Loucy (cell line): ENCODE measurements at regions not wholly inside any gene's neighbourhood (a gene's known extent, or its start where the extent isn't known, plus 50 kb on each side); places are given as distances from the start of the nearest gene placed in this dataset.

Experiments
- H2AFZ ChIP-seq: fragments of 200-600 bp; sonication (generic); 2 replicates; pipeline ENCODE4 v1.6.0; 2016; ENCODE audit warnings: antibody characterized with exemption, mild to moderate bottlenecking, low read length, moderate library complexity
- H3F3A ChIP-seq: fragments of 200-600 bp; 2 replicates; pipeline ENCODE4 v1.6.0; 2016; ENCODE audit warnings: antibody characterized with exemption, low read depth, mild to moderate bottlenecking
- H3K27me3 ChIP-seq: fragments of 200-600 bp; sonication (generic); 2 replicates; pipeline ENCODE4 v1.6.1; 2014; ENCODE audit warnings: low read length, mild to moderate bottlenecking; ENCODE audit not compliant: insufficient read depth, poor library complexity, severe bottlenecking
- H3K36me3 ChIP-seq: fragments of 200-600 bp; sonication (generic); 2 replicates; pipeline ENCODE4 v1.6.1; 2016; ENCODE audit warnings: low read length; ENCODE audit not compliant: insufficient read depth
- H3K4me1 ChIP-seq: fragments of 200-600 bp; sonication (generic); 2 replicates; pipeline ENCODE4 v1.5.1; 2014; ENCODE audit warnings: low read length, mild to moderate bottlenecking; ENCODE audit not compliant: insufficient read depth, poor library complexity, severe bottlenecking
- H3K4me2 ChIP-seq: fragments of 200-600 bp; sonication (generic); 2 replicates; pipeline ENCODE4 v1.6.0; 2014; ENCODE audit warnings: antibody characterized with exemption, low read length, low read depth, mild to moderate bottlenecking; ENCODE audit not compliant: poor library complexity, severe bottlenecking
- H3K4me3 ChIP-seq: fragments of 200-600 bp; sonication (generic); 2 replicates; pipeline ENCODE4 v1.5.1; 2014; ENCODE audit warnings: low read length, mild to moderate bottlenecking, mixed read lengths; ENCODE audit not compliant: poor library complexity, severe bottlenecking
- H3K79me2 ChIP-seq: fragments of 200-600 bp; sonication (generic); 2 replicates; pipeline ENCODE4 v1.6.1; 2014; ENCODE audit warnings: low read length; ENCODE audit not compliant: insufficient read depth
- H3K9ac ChIP-seq: fragments of 200-600 bp; sonication (generic); 2 replicates; pipeline ENCODE4 v1.6.0; 2014; ENCODE audit warnings: mild to moderate bottlenecking, low read depth, low read length, moderate library complexity; ENCODE audit not compliant: poor library complexity, severe bottlenecking
- H3K9me2 ChIP-seq: fragments of 200-600 bp; sonication (generic); replicated peaks from 2 replicates; pipeline ENCODE4 v1.6.1; 2016; ENCODE audit warnings: low read depth, low read length, mixed read lengths
- H3K9me3 ChIP-seq: fragments of 200-600 bp; sonication (generic); 2 replicates; pipeline ENCODE4 v1.6.1; 2014; ENCODE audit warnings: mild to moderate bottlenecking, antibody characterized with exemption, low read length, low read depth; ENCODE audit not compliant: insufficient read depth
- H4K20me1 ChIP-seq: fragments of 200-600 bp; sonication (generic); 2 replicates; pipeline ENCODE4 v1.6.0; 2014; ENCODE audit warnings: antibody characterized with exemption, low read length, mild to moderate bottlenecking; ENCODE audit not compliant: insufficient read depth, poor library complexity, severe bottlenecking
- EZH2phosphoT487 ChIP-seq: fragments of 200-600 bp; IDR thresholded peaks from 2 replicates; pipeline ENCODE4 v1.6.1; 2018; ENCODE audit warnings: antibody characterized with exemption, mild to moderate bottlenecking, moderate library complexity, borderline replicate concordance
- TF ChIP-seq, protein P1 (sequence below): fragments of 200-600 bp; sonication (generic); conservative IDR thresholded peaks from 2 replicates; pipeline ENCODE4 v1.5.1; 2014; ENCODE audit warnings: mild to moderate bottlenecking, antibody characterized with exemption, low read length

DNA sequence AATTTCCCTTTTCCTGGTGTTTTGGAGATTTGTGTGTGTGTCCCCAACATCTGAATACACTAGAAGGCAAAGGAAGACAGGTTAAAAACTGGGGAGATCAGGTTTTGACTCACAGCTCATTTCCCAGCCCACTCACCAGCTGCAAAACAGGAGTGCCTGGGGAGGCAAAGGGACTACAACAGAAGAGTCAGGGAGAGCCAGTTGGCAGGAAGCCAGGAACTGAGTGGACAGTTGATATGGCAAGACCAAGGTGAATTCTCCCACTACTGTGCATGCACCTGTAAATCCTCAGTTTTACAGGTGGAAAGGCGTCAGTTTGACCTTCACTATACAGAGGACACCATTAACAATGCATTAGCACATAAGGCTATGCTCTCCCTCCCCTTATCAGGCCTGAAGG lies 901.5 kb upstream of the SEMA6D start:
- H3K4me2 ChIP-seq: no peak overlapping the region
- H3K9ac ChIP-seq: no peak overlapping the region
- no peaks in the 10 kb centered on the region for H3F3A ChIP-seq
- H3K4me1 ChIP-seq: no peaks in the 10 kb centered on the region
- no peaks in the 10 kb centered on the region for H3K9me3 ChIP-seq
- no peaks in the 10 kb centered on the region for H3K9me2 ChIP-seq
- H4K20me1 ChIP-seq: no peaks in the 10 kb centered on the region
- H3K36me3 ChIP-seq: no peaks in the 10 kb centered on the region
- no peaks in the 10 kb centered on the region for H3K79me2 ChIP-seq
- no peak overlapping the region for H2AFZ ChIP-seq
- H3K27me3 ChIP-seq: no peaks in the 10 kb centered on the region
- no peak overlapping the region for H3K4me3 ChIP-seq
- TF ChIP-seq EZH2phosphoT487: no peak
- TF ChIP-seq, protein P1, sequence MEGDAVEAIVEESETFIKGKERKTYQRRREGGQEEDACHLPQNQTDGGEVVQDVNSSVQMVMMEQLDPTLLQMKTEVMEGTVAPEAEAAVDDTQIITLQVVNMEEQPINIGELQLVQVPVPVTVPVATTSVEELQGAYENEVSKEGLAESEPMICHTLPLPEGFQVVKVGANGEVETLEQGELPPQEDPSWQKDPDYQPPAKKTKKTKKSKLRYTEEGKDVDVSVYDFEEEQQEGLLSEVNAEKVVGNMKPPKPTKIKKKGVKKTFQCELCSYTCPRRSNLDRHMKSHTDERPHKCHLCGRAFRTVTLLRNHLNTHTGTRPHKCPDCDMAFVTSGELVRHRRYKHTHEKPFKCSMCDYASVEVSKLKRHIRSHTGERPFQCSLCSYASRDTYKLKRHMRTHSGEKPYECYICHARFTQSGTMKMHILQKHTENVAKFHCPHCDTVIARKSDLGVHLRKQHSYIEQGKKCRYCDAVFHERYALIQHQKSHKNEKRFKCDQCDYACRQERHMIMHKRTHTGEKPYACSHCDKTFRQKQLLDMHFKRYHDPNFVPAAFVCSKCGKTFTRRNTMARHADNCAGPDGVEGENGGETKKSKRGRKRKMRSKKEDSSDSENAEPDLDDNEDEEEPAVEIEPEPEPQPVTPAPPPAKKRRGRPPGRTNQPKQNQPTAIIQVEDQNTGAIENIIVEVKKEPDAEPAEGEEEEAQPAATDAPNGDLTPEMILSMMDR: no peak

DNA sequence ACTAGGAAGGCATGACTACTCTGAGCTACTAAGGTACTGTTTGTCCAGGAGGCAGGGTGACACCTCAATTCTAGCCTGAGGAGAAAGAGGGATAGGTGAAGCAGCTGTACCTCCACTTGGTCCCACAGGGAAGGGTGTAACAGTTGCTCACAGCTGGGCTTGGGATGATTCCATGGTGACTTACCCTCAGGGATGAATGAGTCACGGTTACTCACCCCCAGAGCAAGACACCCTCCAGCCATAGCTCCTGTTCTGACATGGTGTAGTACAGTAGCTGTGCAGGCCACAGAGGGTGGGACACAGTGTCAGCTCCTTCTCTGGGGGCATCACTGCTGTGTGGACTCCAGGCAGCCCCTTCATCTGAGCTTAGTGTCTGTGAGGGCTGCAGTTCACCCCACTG lies 868.6 kb upstream of the SEMA6D start:
- H3K9ac ChIP-seq: no peak overlapping the region
- TF ChIP-seq, protein P1: no peak
- no peak for TF ChIP-seq EZH2phosphoT487
- H3K4me2 ChIP-seq: no peak overlapping the region
- no peaks in the 10 kb centered on the region for H3K27me3 ChIP-seq
- no peaks in the 10 kb centered on the region for H3F3A ChIP-seq
- no peak overlapping the region for H2AFZ ChIP-seq
- H3K9me3 ChIP-seq: peaks cover 16% of the 10 kb centered on the region; the same call in 1 of the 2 replicates
- no peaks in the 10 kb centered on the region for H3K79me2 ChIP-seq
- no peaks in the 10 kb centered on the region for H4K20me1 ChIP-seq
- no peak overlapping the region for H3K4me3 ChIP-seq
- no peaks in the 10 kb centered on the region for H3K9me2 ChIP-seq
- no peaks in the 10 kb centered on the region for H3K36me3 ChIP-seq
- H3K4me1 ChIP-seq: no peaks in the 10 kb centered on the region

DNA sequence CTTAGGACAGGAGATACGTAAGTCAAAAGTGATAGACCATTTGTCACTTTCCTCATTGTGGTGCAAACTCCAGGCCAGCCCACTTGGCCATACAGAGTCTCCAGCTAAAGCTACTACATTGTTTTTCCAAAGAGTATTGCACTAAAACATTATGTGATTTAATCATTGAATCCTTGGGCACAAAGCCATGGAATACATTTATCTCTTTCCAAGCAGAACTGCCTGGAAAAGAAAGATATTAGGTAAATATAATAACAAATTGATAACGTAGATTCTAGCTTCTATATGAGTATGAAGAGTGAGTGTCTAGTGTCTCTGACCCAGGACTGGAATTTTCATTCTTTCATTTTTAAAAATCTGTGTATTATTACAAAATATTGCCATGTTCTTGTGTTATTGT lies 863.7 kb upstream of the SEMA6D start:
- Histone ChIP-seq H3K9ac (no peak overlapping the region), H3K36me3 (no peaks in the 10 kb centered on the region), H2AFZ (no peak overlapping the region), H3K9me2 (no peaks in the 10 kb centered on the region), H3K27me3 (no peaks in the 10 kb centered on the region), H3F3A (no peaks in the 10 kb centered on the region), H3K9me3 (peaks cover 9% of the 10 kb centered on the region; the same call in 1 of the 2 replicates), H3K4me3 (no peak overlapping the region), H3K4me2 (no peak overlapping the region), H3K4me1 (no peaks in the 10 kb centered on the region), H3K79me2 (no peaks in the 10 kb centered on the region), H4K20me1 (no peaks in the 10 kb centered on the region)
- TF ChIP-seq EZH2phosphoT487: no peak

DNA sequence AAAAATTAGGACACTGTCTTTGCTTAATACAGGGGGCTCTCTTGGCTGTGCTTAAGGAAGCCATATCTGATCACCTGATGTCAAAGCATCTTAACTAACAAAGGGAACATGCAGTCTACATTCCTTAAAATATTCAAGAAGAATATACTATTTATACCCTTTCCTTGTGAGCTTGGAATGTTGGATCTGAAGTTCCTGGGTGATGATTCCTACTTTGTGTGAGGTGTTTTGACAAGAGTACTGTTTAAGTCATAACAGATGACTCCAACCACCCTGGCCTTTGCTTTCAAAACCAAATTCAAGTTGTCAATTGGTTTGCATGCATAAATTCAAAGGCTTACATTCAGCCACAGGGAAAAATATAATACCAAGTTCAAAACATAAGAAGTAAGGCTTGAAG lies 862.7 kb upstream of the SEMA6D start:
- TF ChIP-seq EZH2phosphoT487: no peak
- TF ChIP-seq, protein P1: no peak
- Histone ChIP-seq H3K4me2 (no peak overlapping the region), H4K20me1 (no peaks in the 10 kb centered on the region), H2AFZ (no peak overlapping the region), H3K79me2 (no peaks in the 10 kb centered on the region), H3K9me3 (peaks cover 8% of the 10 kb centered on the region; the same call in 1 of the 2 replicates), H3K4me3 (no peak overlapping the region), H3K9ac (no peak overlapping the region), H3K4me1 (no peaks in the 10 kb centered on the region), H3K9me2 (no peaks in the 10 kb centered on the region), H3K27me3 (no peaks in the 10 kb centered on the region), H3F3A (no peaks in the 10 kb centered on the region), H3K36me3 (no peaks in the 10 kb centered on the region)
